GM12873 (cell line): ENCODE measurements at regions not wholly inside any gene's neighbourhood (a gene's known extent, or its start where the extent isn't known, plus 50 kb on each side); places are given as distances from the start of the nearest gene placed in this dataset.

Experiments used
- CTCF ChIP-seq: IDR thresholded peaks from 2 replicates; pipeline ENCODE4 v1.5.1; 2012; ENCODE audit warnings: low read depth, mild to moderate bottlenecking, moderate library complexity, low read length, control low read depth; ENCODE audit not compliant: insufficient read depth; ENCODE audit errors: missing control alignments

GRCh38 chr2:57725337-57725947 lies 321.2 kb upstream of the VRK2 start:
- TF ChIP-seq CTCF = no peak

- TF ChIP-seq CTCF = no peak
These were observed 320.3 kb upstream of the VRK2 start for GRCh38 chr2:57726294-57726693.

GRCh38 chr2:57728691-57729090 lies 317.9 kb upstream of the VRK2 start:
- TF ChIP-seq CTCF = no peak

- no peak for TF ChIP-seq CTCF
These were observed 312.6 kb upstream of the VRK2 start for GRCh38 chr2:57733956-57734355.

GRCh38 chr2:57740891-57741290 lies 305.7 kb upstream of the VRK2 start:
- no peak for TF ChIP-seq CTCF

- no peak for TF ChIP-seq CTCF
These were observed 293.0 kb upstream of the VRK2 start for GRCh38 chr2:57753636-57754035.

- TF ChIP-seq CTCF = no peak
These were observed 287.9 kb upstream of the VRK2 start for GRCh38 chr2:57758686-57759085.
